ENCODE measurements at regions not wholly inside any gene's neighbourhood (a gene's known extent, or its start where the extent isn't known, plus 50 kb on each side); places are given as distances from the start of the nearest gene placed in this dataset.

DNA sequence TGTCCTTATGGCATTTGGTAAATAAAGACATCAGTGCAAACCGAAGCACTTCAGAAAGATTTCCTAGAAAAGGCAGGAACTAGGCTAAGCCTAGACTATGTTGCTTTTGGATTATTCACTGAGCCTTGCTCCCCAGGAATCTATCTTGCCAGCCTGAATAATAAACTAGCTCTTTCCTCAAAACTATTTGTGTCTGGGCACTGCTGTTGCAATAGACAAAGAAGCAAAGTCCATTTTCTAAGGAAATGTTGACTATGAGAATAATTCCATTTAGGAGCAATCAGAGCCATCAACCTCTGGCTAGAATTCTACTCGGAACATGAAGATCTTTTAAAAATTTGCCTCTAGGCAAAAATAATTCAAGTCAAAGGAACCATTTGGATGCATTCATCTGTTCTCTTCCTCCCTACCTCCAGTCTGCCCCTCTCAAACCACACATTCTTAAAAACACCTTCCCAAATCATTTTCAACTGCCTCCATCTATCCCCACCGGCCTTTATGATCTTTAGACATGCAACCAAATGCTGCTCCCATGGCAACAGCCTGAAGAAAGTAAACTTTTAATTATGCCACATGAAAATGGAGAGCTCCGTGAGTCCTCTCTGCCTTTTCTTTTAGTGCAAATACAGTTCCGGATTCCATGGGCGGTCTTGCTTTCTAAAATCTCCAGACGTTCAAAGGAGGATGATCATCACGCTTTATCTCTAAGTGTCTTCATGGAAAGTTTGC, 61.5 kb upstream of the FZD10 start:
- no peak for TF ChIP-seq EZH2phosphoT487 (IDR thresholded peaks at IDR 0.05; ENCODE audit: low read depth, severe bottlenecking, unreplicated experiment)
- TF ChIP-seq, protein P1, sequence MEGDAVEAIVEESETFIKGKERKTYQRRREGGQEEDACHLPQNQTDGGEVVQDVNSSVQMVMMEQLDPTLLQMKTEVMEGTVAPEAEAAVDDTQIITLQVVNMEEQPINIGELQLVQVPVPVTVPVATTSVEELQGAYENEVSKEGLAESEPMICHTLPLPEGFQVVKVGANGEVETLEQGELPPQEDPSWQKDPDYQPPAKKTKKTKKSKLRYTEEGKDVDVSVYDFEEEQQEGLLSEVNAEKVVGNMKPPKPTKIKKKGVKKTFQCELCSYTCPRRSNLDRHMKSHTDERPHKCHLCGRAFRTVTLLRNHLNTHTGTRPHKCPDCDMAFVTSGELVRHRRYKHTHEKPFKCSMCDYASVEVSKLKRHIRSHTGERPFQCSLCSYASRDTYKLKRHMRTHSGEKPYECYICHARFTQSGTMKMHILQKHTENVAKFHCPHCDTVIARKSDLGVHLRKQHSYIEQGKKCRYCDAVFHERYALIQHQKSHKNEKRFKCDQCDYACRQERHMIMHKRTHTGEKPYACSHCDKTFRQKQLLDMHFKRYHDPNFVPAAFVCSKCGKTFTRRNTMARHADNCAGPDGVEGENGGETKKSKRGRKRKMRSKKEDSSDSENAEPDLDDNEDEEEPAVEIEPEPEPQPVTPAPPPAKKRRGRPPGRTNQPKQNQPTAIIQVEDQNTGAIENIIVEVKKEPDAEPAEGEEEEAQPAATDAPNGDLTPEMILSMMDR (IDR thresholded peaks at IDR 0.05; ENCODE audit: poor library complexity), result no peak
- no peak for TF ChIP-seq EZH2 (IDR thresholded peaks at IDR 0.05; ENCODE audit: borderline replicate concordance)
- Histone ChIP-seq H3K4me3 (no peak overlapping the region), H3K27ac (peak overlapping the region; percentile 44), H3K4me2 (peak overlapping the region; percentile 34), H3K9me3 (ENCODE audit: low read depth) (no peaks in the 10 kb centered on the region), H3K36me3 (replicated peaks; ENCODE audit: insufficient read depth, low read depth) (no peaks in the 10 kb centered on the region), H4K20me1 (ENCODE audit: insufficient read depth, poor library complexity, severe bottlenecking) (no peaks in the 10 kb centered on the region), H3K79me2 (no peaks in the 10 kb centered on the region), H3K4me1 (ENCODE audit: insufficient read depth) (peaks cover 24% of the 10 kb centered on the region), H3K9me2 (replicated peaks; ENCODE audit: insufficient read depth) (no peaks in the 10 kb centered on the region), H3K27me3 (peaks cover 8% of the 10 kb centered on the region), H2AFZ (no peak overlapping the region)
- 66% methylated on average over 8 of the region's 8 CpGs for WGBS (ENCODE audit: low lambda C conversion rate, missing lambda C conversion rate)
- DNase-seq (ENCODE audit: low spot score), result no peak

DNA sequence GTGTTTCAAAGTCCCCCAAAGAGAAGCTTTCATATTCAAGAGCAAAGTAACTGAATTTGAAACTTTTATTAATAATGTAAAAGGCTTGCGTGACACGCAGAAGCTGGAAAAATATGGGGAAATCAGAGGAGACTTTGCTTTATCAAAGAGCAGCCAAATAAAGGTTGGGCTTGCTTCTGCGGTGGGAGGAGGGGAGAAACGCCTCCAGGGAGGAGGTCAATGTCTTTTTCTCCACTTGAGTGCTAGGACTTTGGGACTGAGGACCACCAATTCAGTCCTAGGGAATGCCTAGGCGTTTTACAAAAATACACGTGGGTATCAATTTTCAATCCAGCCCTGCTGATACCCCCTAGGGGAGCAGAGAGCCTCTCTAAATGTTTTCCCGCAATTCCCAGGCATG, 60.9 kb upstream of the FZD10 start:
- H3K27ac ChIP-seq, result peak overlapping the region; percentile 44
- no peaks in the 10 kb centered on the region for H3K79me2 ChIP-seq
- peaks cover 24% of the 10 kb centered on the region for H3K4me1 ChIP-seq (ENCODE audit: insufficient read depth)
- H3K4me3 ChIP-seq, result no peak overlapping the region
- no peak overlapping the region for H2AFZ ChIP-seq
- WGBS (ENCODE audit: low lambda C conversion rate, missing lambda C conversion rate), result 46% methylated on average over 7 of the region's 7 CpGs
- H4K20me1 ChIP-seq (ENCODE audit: insufficient read depth, poor library complexity, severe bottlenecking), result no peaks in the 10 kb centered on the region
- no peak for DNase-seq (ENCODE audit: low spot score)
- peak overlapping the region; percentile 34 for H3K4me2 ChIP-seq
- no peaks in the 10 kb centered on the region for H3K36me3 ChIP-seq (replicated peaks; ENCODE audit: insufficient read depth, low read depth)
- peaks cover 8% of the 10 kb centered on the region for H3K27me3 ChIP-seq
- no peaks in the 10 kb centered on the region for H3K9me3 ChIP-seq (ENCODE audit: low read depth)
- no peaks in the 10 kb centered on the region for H3K9me2 ChIP-seq (replicated peaks; ENCODE audit: insufficient read depth)
- TF ChIP-seq EZH2 (IDR thresholded peaks at IDR 0.05; ENCODE audit: borderline replicate concordance), result no peak
- TF ChIP-seq, protein P1 (IDR thresholded peaks at IDR 0.05; ENCODE audit: poor library complexity), result no peak
- TF ChIP-seq EZH2phosphoT487 (IDR thresholded peaks at IDR 0.05; ENCODE audit: low read depth, severe bottlenecking, unreplicated experiment), result no peak

DNA sequence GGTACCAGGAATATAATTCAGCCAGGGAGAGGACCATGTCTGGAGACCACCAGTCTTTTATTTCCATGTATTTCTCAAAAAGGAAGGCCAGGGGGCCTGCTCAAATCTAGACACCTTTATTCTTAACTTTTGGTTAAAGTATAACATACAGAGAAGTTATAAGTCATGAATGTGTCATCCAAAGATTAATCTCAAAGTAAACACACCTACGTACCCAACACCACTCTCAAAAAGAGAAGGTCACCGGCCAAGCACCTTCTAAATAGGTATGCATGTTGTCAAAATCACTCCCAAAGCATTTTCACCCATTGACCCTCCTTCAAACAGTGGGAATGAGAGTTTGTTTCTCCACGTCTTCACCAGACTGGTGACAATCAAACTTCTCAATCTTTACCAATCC, 60.0 kb upstream of the FZD10 start:
- no peak for TF ChIP-seq EZH2 (IDR thresholded peaks at IDR 0.05; ENCODE audit: borderline replicate concordance)
- TF ChIP-seq, protein P1 (IDR thresholded peaks at IDR 0.05; ENCODE audit: poor library complexity), result no peak
- no peak for TF ChIP-seq EZH2phosphoT487 (IDR thresholded peaks at IDR 0.05; ENCODE audit: low read depth, severe bottlenecking, unreplicated experiment)

More for the DNA sequence above, 60.0 kb upstream of the FZD10 start:
- Histone ChIP-seq H3K36me3 (replicated peaks; ENCODE audit: insufficient read depth, low read depth) (no peaks in the 10 kb centered on the region), H3K9me2 (replicated peaks; ENCODE audit: insufficient read depth) (no peaks in the 10 kb centered on the region), H3K27me3 (peaks cover 8% of the 10 kb centered on the region), H3K79me2 (no peaks in the 10 kb centered on the region), H3K9me3 (ENCODE audit: low read depth) (no peaks in the 10 kb centered on the region), H4K20me1 (ENCODE audit: insufficient read depth, poor library complexity, severe bottlenecking) (no peaks in the 10 kb centered on the region), H3K4me1 (ENCODE audit: insufficient read depth) (peaks cover 24% of the 10 kb centered on the region), H3K4me2 (no peak overlapping the region), H3K27ac (no peak overlapping the region), H3K4me3 (no peak overlapping the region), H2AFZ (no peak overlapping the region)
- DNase-seq (ENCODE audit: low spot score), result no peak
- WGBS (ENCODE audit: low lambda C conversion rate, missing lambda C conversion rate), result 74% methylated on average over 3 of the region's 3 CpGs

All from hepatocyte (in vitro differentiated cells).